ENCODE measurements at regions not wholly inside any gene's neighbourhood (a gene's known extent, or its start where the extent isn't known, plus 50 kb on each side); places are given as distances from the start of the nearest gene placed in this dataset.

DNA sequence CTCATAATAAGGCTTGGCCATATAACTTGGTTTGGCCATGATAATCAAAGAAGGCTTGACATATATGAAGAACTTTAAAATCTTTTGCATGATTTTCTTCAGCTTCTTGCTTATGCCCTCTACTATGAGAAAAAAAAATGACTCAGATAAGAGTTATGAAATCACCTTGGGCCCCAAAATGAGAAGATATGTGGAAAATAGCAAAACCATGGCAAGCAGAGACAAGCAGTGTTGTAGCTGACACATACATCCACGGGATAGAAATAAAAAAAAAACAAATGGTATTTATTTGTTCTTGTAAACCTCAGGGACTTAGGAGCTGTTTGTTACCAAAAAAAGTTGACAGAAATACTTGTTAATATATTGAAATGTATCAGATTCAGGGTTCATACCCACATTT lies 614.8 kb upstream of the BCHE start:
- CTCF ChIA-PET (ENCODE audit: low intra/inter-chr PET ratio): no interaction called here
- in situ Hi-C loops (cut with MboI): no loop called here
- ATAC-seq: no peak

More for the DNA sequence above, 614.8 kb upstream of the BCHE start:
- Histone ChIP-seq H3K36me3 (ENCODE audit: control insufficient read depth, insufficient read depth, low read length) (no peaks in the 10 kb centered on the region), H3K4me3 (no peak overlapping the region), H2AFZ (ENCODE audit: low read depth, low read length) (no peak overlapping the region), H3K79me2 (ENCODE audit: control insufficient read depth, insufficient read depth, low read length) (no peaks in the 10 kb centered on the region), H3K4me2 (ENCODE audit: insufficient read depth, low read length) (no peak overlapping the region), H3K27me3 (ENCODE audit: control insufficient read depth in 2 of 2, insufficient read depth in 2 of 2, low read length in 2 of 2) (no peaks in the 10 kb centered on the region), H3K9me3 (replicated peaks; ENCODE audit: control insufficient read depth, insufficient read depth, low read depth, low read length) (no peaks in the 10 kb centered on the region), H3K27ac (ENCODE audit: extremely low read depth, low read depth, low read length) (no peak overlapping the region), H3K4me1 (replicated peaks in 1 of 2; ENCODE audit: control insufficient read depth in 2 of 2, insufficient read depth in 2 of 2, low read length in 2 of 2) (no peaks in the 10 kb centered on the region), H3K9ac (ENCODE audit: insufficient read depth in 1 of 2, low read depth in 2 of 2, low read length in 2 of 2) (no peak overlapping the region), H4K20me1 (replicated peaks; ENCODE audit: control insufficient read depth, insufficient read depth, low read length) (no peaks in the 10 kb centered on the region), H3K9me1 (ENCODE audit: control insufficient read depth, insufficient read depth, low read length) (no peaks in the 10 kb centered on the region)
- FAIRE-seq (no peak), DNase-seq (ENCODE audit: extremely low read depth in 1 of 4, low spot score in 3 of 4) (no peak)
- POLR2A ChIA-PET: no interaction called here
- 6% methylated on average over 1 of the region's 1 CpG for WGBS (ENCODE audit: insufficient coverage, low coverage, missing lambda C conversion rate)
- TF ChIP-seq ZNF324 (CRISPR knock-in tag; IDR thresholded peaks at IDR 0.05) (no peak), RFX1 (IDR thresholded peaks at IDR 0.05) (no peak), KLF16 (IDR thresholded peaks at IDR 0.05) (no peak), ZNF174 (CRISPR knock-in tag; IDR thresholded peaks at IDR 0.05) (no peak), CAMTA2 (CRISPR knock-in tag; conservative IDR thresholded peaks at IDR 0.05) (no peak), SMARCC2 (IDR thresholded peaks at IDR 0.05; ENCODE audit: low read depth) (no peak), SAFB2 (IDR thresholded peaks at IDR 0.05; ENCODE audit: borderline replicate concordance, low read depth, low read length, severe bottlenecking) (no peak)
- TF ChIP-seq, protein P1, sequence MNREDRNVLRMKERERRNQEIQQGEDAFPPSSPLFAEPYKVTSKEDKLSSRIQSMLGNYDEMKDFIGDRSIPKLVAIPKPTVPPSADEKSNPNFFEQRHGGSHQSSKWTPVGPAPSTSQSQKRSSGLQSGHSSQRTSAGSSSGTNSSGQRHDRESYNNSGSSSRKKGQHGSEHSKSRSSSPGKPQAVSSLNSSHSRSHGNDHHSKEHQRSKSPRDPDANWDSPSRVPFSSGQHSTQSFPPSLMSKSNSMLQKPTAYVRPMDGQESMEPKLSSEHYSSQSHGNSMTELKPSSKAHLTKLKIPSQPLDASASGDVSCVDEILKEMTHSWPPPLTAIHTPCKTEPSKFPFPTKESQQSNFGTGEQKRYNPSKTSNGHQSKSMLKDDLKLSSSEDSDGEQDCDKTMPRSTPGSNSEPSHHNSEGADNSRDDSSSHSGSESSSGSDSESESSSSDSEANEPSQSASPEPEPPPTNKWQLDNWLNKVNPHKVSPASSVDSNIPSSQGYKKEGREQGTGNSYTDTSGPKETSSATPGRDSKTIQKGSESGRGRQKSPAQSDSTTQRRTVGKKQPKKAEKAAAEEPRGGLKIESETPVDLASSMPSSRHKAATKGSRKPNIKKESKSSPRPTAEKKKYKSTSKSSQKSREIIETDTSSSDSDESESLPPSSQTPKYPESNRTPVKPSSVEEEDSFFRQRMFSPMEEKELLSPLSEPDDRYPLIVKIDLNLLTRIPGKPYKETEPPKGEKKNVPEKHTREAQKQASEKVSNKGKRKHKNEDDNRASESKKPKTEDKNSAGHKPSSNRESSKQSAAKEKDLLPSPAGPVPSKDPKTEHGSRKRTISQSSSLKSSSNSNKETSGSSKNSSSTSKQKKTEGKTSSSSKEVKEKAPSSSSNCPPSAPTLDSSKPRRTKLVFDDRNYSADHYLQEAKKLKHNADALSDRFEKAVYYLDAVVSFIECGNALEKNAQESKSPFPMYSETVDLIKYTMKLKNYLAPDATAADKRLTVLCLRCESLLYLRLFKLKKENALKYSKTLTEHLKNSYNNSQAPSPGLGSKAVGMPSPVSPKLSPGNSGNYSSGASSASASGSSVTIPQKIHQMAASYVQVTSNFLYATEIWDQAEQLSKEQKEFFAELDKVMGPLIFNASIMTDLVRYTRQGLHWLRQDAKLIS (CRISPR knock-in tag; IDR thresholded peaks at IDR 0.05): no peak
- TF ChIP-seq, protein P2, sequence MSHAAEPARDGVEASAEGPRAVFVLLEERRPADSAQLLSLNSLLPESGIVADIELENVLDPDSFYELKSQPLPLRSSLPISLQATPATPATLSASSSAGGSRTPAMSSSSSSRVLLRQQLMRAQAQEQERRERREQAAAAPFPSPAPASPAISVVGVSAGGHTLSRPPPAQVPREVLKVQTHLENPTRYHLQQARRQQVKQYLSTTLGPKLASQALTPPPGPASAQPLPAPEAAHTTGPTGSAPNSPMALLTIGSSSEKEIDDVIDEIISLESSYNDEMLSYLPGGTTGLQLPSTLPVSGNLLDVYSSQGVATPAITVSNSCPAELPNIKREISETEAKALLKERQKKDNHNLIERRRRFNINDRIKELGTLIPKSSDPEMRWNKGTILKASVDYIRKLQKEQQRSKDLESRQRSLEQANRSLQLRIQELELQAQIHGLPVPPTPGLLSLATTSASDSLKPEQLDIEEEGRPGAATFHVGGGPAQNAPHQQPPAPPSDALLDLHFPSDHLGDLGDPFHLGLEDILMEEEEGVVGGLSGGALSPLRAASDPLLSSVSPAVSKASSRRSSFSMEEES (CRISPR knock-in tag; IDR thresholded peaks at IDR 0.05): no peak
- TF ChIP-seq, protein P3, sequence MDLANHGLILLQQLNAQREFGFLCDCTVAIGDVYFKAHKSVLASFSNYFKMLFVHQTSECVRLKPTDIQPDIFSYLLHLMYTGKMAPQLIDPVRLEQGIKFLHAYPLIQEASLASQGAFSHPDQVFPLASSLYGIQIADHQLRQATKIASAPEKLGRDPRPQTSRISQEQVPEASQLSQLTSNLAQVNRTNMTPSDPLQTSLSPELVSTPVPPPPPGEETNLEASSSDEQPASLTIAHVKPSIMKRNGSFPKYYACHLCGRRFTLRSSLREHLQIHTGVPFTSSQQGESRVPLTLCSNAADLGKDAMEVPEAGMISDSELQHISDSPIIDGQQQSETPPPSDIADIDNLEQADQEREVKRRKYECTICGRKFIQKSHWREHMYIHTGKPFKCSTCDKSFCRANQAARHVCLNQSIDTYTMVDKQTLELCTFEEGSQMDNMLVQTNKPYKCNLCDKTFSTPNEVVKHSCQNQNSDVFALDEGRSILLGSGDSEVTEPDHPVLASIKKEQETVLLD (IDR thresholded peaks at IDR 0.05): no peak
- BruUV-seq (replicated peaks): no TSS peak
- intact Hi-C loops (cut with micrococcal nuclease): no loop called here

Measured in K562 (cell line).